Brain microvascular endothelial cell (primary cell): ENCODE measurements at regions not wholly inside any gene's neighbourhood (a gene's known extent, or its start where the extent isn't known, plus 50 kb on each side); places are given as distances from the start of the nearest gene placed in this dataset.
A peak's percentile ranks its signal among the peaks of the same experiment; 100 is the strongest.
"Not testable (repeated sequence)": the region's sequence is repeated elsewhere in the genome, so short reads cannot be mapped to it uniquely, and the experiment has no call there.

Experiments used
- DNase-seq: peaks from one replicate; pipeline ENCODE4 v3.0.0-alpha.2; 2020
- H3K27ac ChIP-seq: fragments of 250-450 bp; sonication (Bioruptor Pico); 2 replicates; pipeline ENCODE4 v1.5.1; 2020; ENCODE audit warnings: mild to moderate bottlenecking, moderate library complexity
- H3K27me3 ChIP-seq: fragments of 250-450 bp; sonication (Bioruptor Pico); replicated peaks from 2 replicates; pipeline ENCODE4 v1.5.1; 2020; ENCODE audit warnings: mild to moderate bottlenecking
- H3K36me3 ChIP-seq: fragments of 250-450 bp; sonication (Bioruptor Pico); replicated peaks from 2 replicates; pipeline ENCODE4 v1.5.1; 2020; ENCODE audit warnings: mild to moderate bottlenecking
- H3K4me3 ChIP-seq: 2 replicates; pipeline ENCODE4 v1.5.1; 2011; ENCODE audit warnings: low read depth, mild to moderate bottlenecking, control low read depth, low read length, moderate library complexity
- CTCF ChIP-seq: IDR thresholded peaks from 2 replicates; pipeline ENCODE4 v1.5.1; 2011; ENCODE audit warnings: low read depth, mild to moderate bottlenecking, moderate library complexity, low read length, control low read depth, inconsistent platforms; ENCODE audit errors: missing control alignments
- in situ Hi-C: cut with HindIII; loops from 2 replicates; pipeline ENCODE4 v1.10.0; 2017; ENCODE audit warnings: low sequenced_read_pairs, low pct_ligation_motif_present

- in situ Hi-C loops = no loop called here
- Histone ChIP-seq H3K27me3 (no peaks in the 10 kb centered on the region), H3K36me3 (no peaks in the 10 kb centered on the region), H3K4me3 (no peak overlapping the region), H3K27ac (no peak overlapping the region)
- TF ChIP-seq CTCF = peak; percentile 49
- no peak for DNase-seq
Measured at GRCh38 chr22:34414467-34415440, 494.5 kb upstream of the LARGE1 start.

- Histone ChIP-seq H3K27ac (no peak overlapping the region), H3K27me3 (no peaks in the 10 kb centered on the region), H3K36me3 (no peaks in the 10 kb centered on the region), H3K4me3 (no peak overlapping the region)
- DNase-seq = no peak
- in situ Hi-C loops = no loop called here
- TF ChIP-seq CTCF = no peak
Measured at GRCh38 chr22:34416022-34416860, 496.0 kb upstream of the LARGE1 start.

GRCh38 chr22:34422948-34423347 is 502.7 kb upstream of the LARGE1 start:
- H3K4me3 ChIP-seq, H3K36me3 ChIP-seq, H3K27ac ChIP-seq, in situ Hi-C loops, DNase-seq, H3K27me3 ChIP-seq: not testable (repeated sequence)

GRCh38 chr22:34427436-34427835 is 507.2 kb upstream of the LARGE1 start:
- H3K27ac ChIP-seq = no peak overlapping the region
- in situ Hi-C loops = no loop called here
- DNase-seq = no peak
- TF ChIP-seq CTCF = no peak
- no peaks in the 10 kb centered on the region for H3K36me3 ChIP-seq
- no peaks in the 10 kb centered on the region for H3K27me3 ChIP-seq
- no peak overlapping the region for H3K4me3 ChIP-seq

GRCh38 chr22:34427841-34428240 is 507.6 kb upstream of the LARGE1 start:
- DNase-seq = no peak
- Histone ChIP-seq H3K27ac (no peak overlapping the region), H3K4me3 (no peak overlapping the region), H3K27me3 (no peaks in the 10 kb centered on the region), H3K36me3 (no peaks in the 10 kb centered on the region)
- TF ChIP-seq CTCF = no peak
- in situ Hi-C loops = no loop called here

GRCh38 chr22:34429314-34429713 is 509.0 kb upstream of the LARGE1 start:
- Histone ChIP-seq H3K4me3 (no peak overlapping the region), H3K36me3 (no peaks in the 10 kb centered on the region), H3K27ac (no peak overlapping the region), H3K27me3 (no peaks in the 10 kb centered on the region)
- in situ Hi-C loops = no loop called here
- no peak for DNase-seq
- TF ChIP-seq CTCF = no peak
